ENCODE measurements at regions not wholly inside any gene's neighbourhood (a gene's known extent, or its start where the extent isn't known, plus 50 kb on each side); places are given as distances from the start of the nearest gene placed in this dataset.

DNA sequence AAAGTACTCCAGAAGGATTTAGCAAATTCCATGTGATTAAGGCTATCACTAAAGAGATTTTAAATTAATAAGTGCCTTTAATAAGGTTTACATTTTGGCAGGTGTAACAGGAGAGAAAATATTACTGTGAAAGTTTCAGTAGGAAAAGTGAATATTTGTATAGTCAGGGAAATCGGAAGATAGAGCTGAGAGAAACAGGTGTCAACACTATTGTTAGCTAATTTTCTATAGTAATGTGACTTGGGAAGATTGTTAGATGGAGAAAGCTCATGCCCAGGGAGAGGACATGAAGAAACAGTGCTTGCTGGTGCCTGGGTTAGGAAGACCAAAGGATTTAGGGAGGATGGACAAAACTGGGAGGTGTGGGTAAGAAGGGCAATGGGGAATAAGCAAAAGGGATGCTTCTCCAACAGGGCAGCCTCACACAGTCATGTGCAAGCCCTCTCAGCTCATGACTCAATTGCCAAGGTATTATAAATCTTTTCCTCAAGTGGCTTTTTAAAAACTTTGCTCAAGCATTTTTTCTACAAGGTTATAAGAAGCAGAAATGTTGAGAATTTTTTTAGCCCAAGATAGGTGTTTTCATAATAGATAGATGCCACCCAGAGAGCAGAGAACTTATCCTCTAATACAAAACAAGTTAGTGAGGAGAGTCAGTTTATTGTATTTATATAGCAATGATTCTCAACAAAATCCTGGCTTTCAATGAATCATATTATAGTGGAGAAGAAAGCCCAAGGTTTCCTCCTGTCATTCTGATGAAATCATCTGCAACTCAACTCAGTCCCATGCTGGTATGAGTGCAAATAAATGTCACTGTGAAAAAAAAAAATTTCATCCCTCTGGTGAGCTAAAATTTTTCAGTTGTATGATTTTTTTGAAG, 325.2 kb upstream of the NT5E start:
- TF ChIP-seq ZNF704 (tag by site-specific recombination; IDR thresholded peaks at IDR 0.05) (no peak), CTCF (tag by site-specific recombination; IDR thresholded peaks at IDR 0.05) (no peak), ZNF138 (tag by site-specific recombination; IDR thresholded peaks at IDR 0.05; ENCODE audit: borderline replicate concordance) (no peak), ZNF23 (tag by site-specific recombination; IDR thresholded peaks at IDR 0.05; ENCODE audit: borderline replicate concordance) (no peak), YY1 (tag by site-specific recombination; IDR thresholded peaks at IDR 0.05) (no peak), ZBTB1 (tag by site-specific recombination; IDR thresholded peaks at IDR 0.05) (no peak)
- TF ChIP-seq, protein P1, sequence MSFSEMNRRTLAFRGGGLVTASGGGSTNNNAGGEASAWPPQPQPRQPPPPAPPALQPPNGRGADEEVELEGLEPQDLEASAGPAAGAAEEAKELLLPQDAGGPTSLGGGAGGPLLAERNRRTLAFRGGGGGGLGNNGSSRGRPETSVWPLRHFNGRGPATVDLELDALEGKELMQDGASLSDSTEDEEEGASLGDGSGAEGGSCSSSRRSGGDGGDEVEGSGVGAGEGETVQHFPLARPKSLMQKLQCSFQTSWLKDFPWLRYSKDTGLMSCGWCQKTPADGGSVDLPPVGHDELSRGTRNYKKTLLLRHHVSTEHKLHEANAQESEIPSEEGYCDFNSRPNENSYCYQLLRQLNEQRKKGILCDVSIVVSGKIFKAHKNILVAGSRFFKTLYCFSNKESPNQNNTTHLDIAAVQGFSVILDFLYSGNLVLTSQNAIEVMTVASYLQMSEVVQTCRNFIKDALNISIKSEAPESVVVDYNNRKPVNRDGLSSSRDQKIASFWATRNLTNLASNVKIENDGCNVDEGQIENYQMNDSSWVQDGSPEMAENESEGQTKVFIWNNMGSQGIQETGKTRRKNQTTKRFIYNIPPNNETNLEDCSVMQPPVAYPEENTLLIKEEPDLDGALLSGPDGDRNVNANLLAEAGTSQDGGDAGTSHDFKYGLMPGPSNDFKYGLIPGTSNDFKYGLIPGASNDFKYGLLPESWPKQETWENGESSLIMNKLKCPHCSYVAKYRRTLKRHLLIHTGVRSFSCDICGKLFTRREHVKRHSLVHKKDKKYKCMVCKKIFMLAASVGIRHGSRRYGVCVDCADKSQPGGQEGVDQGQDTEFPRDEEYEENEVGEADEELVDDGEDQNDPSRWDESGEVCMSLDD (tag by site-specific recombination; IDR thresholded peaks at IDR 0.05) = no peak
- TF ChIP-seq, protein P2, sequence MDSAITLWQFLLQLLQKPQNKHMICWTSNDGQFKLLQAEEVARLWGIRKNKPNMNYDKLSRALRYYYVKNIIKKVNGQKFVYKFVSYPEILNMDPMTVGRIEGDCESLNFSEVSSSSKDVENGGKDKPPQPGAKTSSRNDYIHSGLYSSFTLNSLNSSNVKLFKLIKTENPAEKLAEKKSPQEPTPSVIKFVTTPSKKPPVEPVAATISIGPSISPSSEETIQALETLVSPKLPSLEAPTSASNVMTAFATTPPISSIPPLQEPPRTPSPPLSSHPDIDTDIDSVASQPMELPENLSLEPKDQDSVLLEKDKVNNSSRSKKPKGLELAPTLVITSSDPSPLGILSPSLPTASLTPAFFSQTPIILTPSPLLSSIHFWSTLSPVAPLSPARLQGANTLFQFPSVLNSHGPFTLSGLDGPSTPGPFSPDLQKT (IDR thresholded peaks at IDR 0.05; ENCODE audit: borderline replicate concordance, low read depth, low read length) = no peak
- TF ChIP-seq, protein P3, sequence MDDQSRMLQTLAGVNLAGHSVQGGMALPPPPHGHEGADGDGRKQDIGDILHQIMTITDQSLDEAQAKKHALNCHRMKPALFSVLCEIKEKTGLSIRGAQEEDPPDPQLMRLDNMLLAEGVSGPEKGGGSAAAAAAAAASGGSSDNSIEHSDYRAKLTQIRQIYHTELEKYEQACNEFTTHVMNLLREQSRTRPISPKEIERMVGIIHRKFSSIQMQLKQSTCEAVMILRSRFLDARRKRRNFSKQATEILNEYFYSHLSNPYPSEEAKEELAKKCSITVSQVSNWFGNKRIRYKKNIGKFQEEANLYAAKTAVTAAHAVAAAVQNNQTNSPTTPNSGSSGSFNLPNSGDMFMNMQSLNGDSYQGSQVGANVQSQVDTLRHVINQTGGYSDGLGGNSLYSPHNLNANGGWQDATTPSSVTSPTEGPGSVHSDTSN (CRISPR knock-in tag; IDR thresholded peaks at IDR 0.05) = no peak
